Subcutaneous abdominal adipose tissue (tissue), 5 donors: ENCODE measurements at regions not wholly inside any gene's neighbourhood (a gene's known extent, or its start where the extent isn't known, plus 50 kb on each side); places are given as distances from the start of the nearest gene placed in this dataset.
"Not testable (repeated sequence)": the region's sequence is repeated elsewhere in the genome, so short reads cannot be mapped to it uniquely, and the experiment has no call there.

Experiments
- H3K27ac ChIP-seq: one replicate; pipeline ENCODE4 v1.7.0; 2013; ENCODE audit warnings: low read depth, mild to moderate bottlenecking, inconsistent platforms, low read length, moderate library complexity
- H3K27me3 ChIP-seq, 5 donors: one replicate each; pipeline ENCODE4 v1.7.0; 2013; ENCODE audit warnings: low read length in 5 of 5, inconsistent platforms in 1 of 5; ENCODE audit not compliant: control insufficient read depth in 5 of 5, insufficient read depth in 4 of 5
- H3K36me3 ChIP-seq, 5 donors: one replicate each; pipeline ENCODE4 v1.7.0; 2013; ENCODE audit warnings: low read length in 5 of 5; ENCODE audit not compliant: control insufficient read depth in 5 of 5, insufficient read depth in 5 of 5
- H3K4me1 ChIP-seq, 5 donors: one replicate each; pipeline ENCODE4 v1.7.0; 2013; ENCODE audit warnings: low read length in 5 of 5, mild to moderate bottlenecking in 3 of 5, moderate library complexity in 1 of 5; ENCODE audit not compliant: control insufficient read depth in 5 of 5, insufficient read depth in 5 of 5
- H3K4me3 ChIP-seq, 5 donors: one replicate each; pipeline ENCODE4 v1.7.0; 2013; ENCODE audit warnings: low read length in 5 of 5, low read depth in 1 of 5
- H3K9ac ChIP-seq, 5 donors: one replicate each; pipeline ENCODE4 v1.7.0; 2013; ENCODE audit warnings: low read length in 5 of 5, mild to moderate bottlenecking in 4 of 5, moderate library complexity in 3 of 5
- H3K9me3 ChIP-seq, 5 donors: one replicate each; pipeline ENCODE4 v1.7.0; 2013; ENCODE audit warnings: low read length in 5 of 5; ENCODE audit not compliant: control insufficient read depth in 5 of 5
- donor health status: healthy.
- donor health status: healthy.
- donor health status: healthy.
- donor health status: healthy.
- donor health status: healthy.

- H3K9me3 ChIP-seq: peaks cover 0 to 6% (median 0%) of the 10 kb centered on the region in 5 donors
- no peak overlapping the region for H3K4me3 ChIP-seq
- peaks cover 0 to under 1% (median 0%) of the 10 kb centered on the region in 5 donors for H3K27me3 ChIP-seq
- no peak overlapping the region for H3K9ac ChIP-seq
- H3K4me1 ChIP-seq: peaks cover 0 to 7% (median 2%) of the 10 kb centered on the region in 5 donors
- no peak overlapping the region for H3K27ac ChIP-seq
- no peaks in the 10 kb centered on the region for H3K36me3 ChIP-seq
Observed at GRCh38 chr21:39072468-39072867, 110.8 kb downstream of the PSMG1 start.

- Histone ChIP-seq H3K27ac (no peak overlapping the region), H3K9ac (no peak overlapping the region)
Observed at GRCh38 chr21:39071623-39072214, 111.5 kb downstream of the PSMG1 start.

GRCh38 chr21:39069856-39070255, 113.4 kb downstream of the PSMG1 start:
- not testable (repeated sequence) for H3K27me3 ChIP-seq, H3K9ac ChIP-seq, H3K9me3 ChIP-seq, H3K36me3 ChIP-seq, H3K4me3 ChIP-seq, H3K27ac ChIP-seq
- H3K4me1 ChIP-seq: peaks cover 0 to 19% (median 11%) of the 10 kb centered on the region in 5 donors

More at GRCh38 chr21:39071623-39072214, 111.5 kb downstream of the PSMG1 start:
- H3K9me3 ChIP-seq: peaks cover 0 to 6% (median 0%) of the 10 kb centered on the region in 5 donors
- no peaks in the 10 kb centered on the region for H3K36me3 ChIP-seq
- peaks cover 0 to 3% (median 0%) of the 10 kb centered on the region in 5 donors for H3K27me3 ChIP-seq
- H3K4me3 ChIP-seq: no peak overlapping the region
- H3K4me1 ChIP-seq: peaks cover 0 to 14% (median 9%) of the 10 kb centered on the region in 5 donors

- H3K9me3 ChIP-seq: peaks cover 0 to 7% (median 5%) of the 10 kb centered on the region in 5 donors
- no peak overlapping the region for H3K9ac ChIP-seq
- peak overlapping the region; percentile 42 for H3K27ac ChIP-seq
- peaks cover 0 to 19% (median 11%) of the 10 kb centered on the region in 5 donors for H3K4me1 ChIP-seq
- no peaks in the 10 kb centered on the region for H3K36me3 ChIP-seq
- H3K27me3 ChIP-seq: peaks cover 0 to 3% (median 0%) of the 10 kb centered on the region in 5 donors
- H3K4me3 ChIP-seq: no peak overlapping the region
Observed at GRCh38 chr21:39066829-39067780, 116.1 kb downstream of the PSMG1 start.

- no peaks in the 10 kb centered on the region for H3K36me3 ChIP-seq
- no peak overlapping the region for H3K9ac ChIP-seq
- H3K9me3 ChIP-seq: peaks cover 0 to 7% (median 5%) of the 10 kb centered on the region in 5 donors
- H3K4me3 ChIP-seq: no peak overlapping the region
- H3K27me3 ChIP-seq: peaks cover 0 to 3% (median 0%) of the 10 kb centered on the region in 5 donors
- H3K27ac ChIP-seq: peak overlapping the region; percentile 42
- peaks cover 0 to 19% (median 11%) of the 10 kb centered on the region in 5 donors for H3K4me1 ChIP-seq
Observed at GRCh38 chr21:39065917-39066316, 117.3 kb downstream of the PSMG1 start.

- peaks cover 0 to 19% (median 11%) of the 10 kb centered on the region in 5 donors for H3K4me1 ChIP-seq
- H3K4me3 ChIP-seq: no peak overlapping the region
- no peak overlapping the region for H3K9ac ChIP-seq
- peaks cover 0 to 7% (median 5%) of the 10 kb centered on the region in 5 donors for H3K9me3 ChIP-seq
- H3K27ac ChIP-seq: no peak overlapping the region
- H3K36me3 ChIP-seq: no peaks in the 10 kb centered on the region
- peaks cover 0 to 3% (median 0%) of the 10 kb centered on the region in 5 donors for H3K27me3 ChIP-seq
Observed at GRCh38 chr21:39064325-39065012, 118.8 kb downstream of the PSMG1 start.

GRCh38 chr21:39063517-39063916, 119.7 kb downstream of the PSMG1 start:
- Histone ChIP-seq H3K27me3 (peaks cover 0 to 3% (median 0%) of the 10 kb centered on the region in 5 donors), H3K4me3 (no peak overlapping the region), H3K27ac (no peak overlapping the region), H3K9me3 (peaks cover 0 to 7% (median 5%) of the 10 kb centered on the region in 5 donors), H3K4me1 (peaks cover 0 to 19% (median 11%) of the 10 kb centered on the region in 5 donors), H3K36me3 (no peaks in the 10 kb centered on the region), H3K9ac (no peak overlapping the region)

- Histone ChIP-seq H3K36me3 (no peaks in the 10 kb centered on the region), H3K4me3 (no peak overlapping the region), H3K27me3 (peaks cover 0 to 2% (median 0%) of the 10 kb centered on the region in 5 donors), H3K9me3 (peaks cover 0 to 7% (median 5%) of the 10 kb centered on the region in 5 donors), H3K4me1 (peaks cover 0 to 12% (median 7%) of the 10 kb centered on the region in 5 donors), H3K27ac (no peak overlapping the region), H3K9ac (no peak overlapping the region)
Observed at GRCh38 chr21:39062196-39062595, 121.1 kb downstream of the PSMG1 start.

GRCh38 chr21:39061766-39062165, 121.5 kb downstream of the PSMG1 start:
- Histone ChIP-seq H3K9me3 (peaks cover 0 to 7% (median 5%) of the 10 kb centered on the region in 5 donors), H3K4me3 (no peak overlapping the region), H3K4me1 (peaks cover 0 to 8% (median 6%) of the 10 kb centered on the region in 5 donors), H3K9ac (no peak overlapping the region), H3K27me3 (peaks cover 0 to 2% (median 0%) of the 10 kb centered on the region in 5 donors), H3K36me3 (no peaks in the 10 kb centered on the region), H3K27ac (no peak overlapping the region)
